ENCODE measurements at regions not wholly inside any gene's neighbourhood (a gene's known extent, or its start where the extent isn't known, plus 50 kb on each side); places are given as distances from the start of the nearest gene placed in this dataset.
"Not testable (repeated sequence)": the region's sequence is repeated elsewhere in the genome, so short reads cannot be mapped to it uniquely, and the experiment has no call there.

DNA sequence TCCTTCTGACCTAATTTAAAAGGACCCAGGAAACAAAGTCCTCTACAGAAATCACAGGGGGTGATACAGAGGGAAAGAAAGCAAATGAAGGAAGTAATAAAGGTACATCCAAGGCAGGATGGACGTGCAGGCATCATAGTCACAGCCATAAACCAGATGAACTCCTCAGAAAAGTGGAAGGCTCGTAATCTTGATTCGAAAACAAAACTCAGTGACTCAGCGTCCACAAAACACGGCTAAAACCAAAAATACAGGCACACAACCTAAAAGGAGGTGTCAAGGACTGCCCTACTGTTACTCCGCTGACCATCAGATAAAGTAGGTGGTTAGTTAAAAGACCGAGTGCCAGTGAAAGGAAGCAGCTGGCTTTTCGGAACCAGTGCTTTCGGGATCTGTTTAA is 81.5 kb downstream of the TRIM69 start:
- WGBS (ENCODE audit: low lambda C conversion rate, missing lambda C conversion rate) = 53% methylated on average over 6 of the region's 9 CpGs
- H4K20me1 ChIP-seq (ENCODE audit: insufficient read depth, poor library complexity, severe bottlenecking); H3K79me2 ChIP-seq; H3K4me2 ChIP-seq; DNase-seq (ENCODE audit: low spot score); H3K27ac ChIP-seq; H2AFZ ChIP-seq; H3K9me2 ChIP-seq (replicated peaks; ENCODE audit: insufficient read depth); H3K4me3 ChIP-seq; H3K27me3 ChIP-seq; H3K9me3 ChIP-seq (ENCODE audit: low read depth); H3K36me3 ChIP-seq (replicated peaks; ENCODE audit: insufficient read depth, low read depth): not testable (repeated sequence)
- H3K4me1 ChIP-seq (ENCODE audit: insufficient read depth) = peaks cover 11% of the 10 kb centered on the region

DNA sequence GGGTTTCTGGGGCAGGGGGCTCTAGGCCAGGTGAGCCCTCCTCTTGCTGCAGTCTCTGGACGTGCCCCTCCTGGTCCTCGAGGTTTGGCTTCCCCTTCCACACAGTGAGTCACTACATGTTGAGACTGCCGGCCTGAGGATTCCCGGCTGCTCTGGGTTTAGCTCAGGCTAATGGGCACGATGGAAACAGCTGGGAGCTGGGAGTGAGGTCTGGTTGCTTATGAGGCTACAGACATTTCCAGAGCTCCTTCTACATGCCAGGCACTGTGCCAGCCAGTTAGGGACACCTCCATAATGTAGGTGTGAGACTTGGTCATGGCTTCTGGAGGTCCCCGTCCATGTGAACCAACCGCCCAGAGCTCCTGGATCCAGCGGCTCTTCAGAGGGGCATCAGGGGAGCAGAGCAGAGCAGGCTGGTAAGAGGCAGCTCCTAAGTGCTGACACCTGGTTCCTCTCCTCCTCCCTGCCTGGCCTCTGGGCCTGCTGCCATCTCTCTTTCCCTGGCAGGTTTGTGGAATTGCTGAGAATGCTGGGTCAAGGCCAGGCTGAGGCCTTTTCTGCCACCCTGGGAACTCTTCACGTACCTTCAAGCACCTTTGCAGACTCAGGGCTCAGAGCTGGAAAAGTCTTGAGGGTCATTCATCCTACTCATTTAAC is 83.1 kb downstream of the TRIM69 start:
- peaks cover 11% of the 10 kb centered on the region for H3K4me1 ChIP-seq (ENCODE audit: insufficient read depth)
- not testable (repeated sequence) for H3K79me2 ChIP-seq; H3K4me3 ChIP-seq; H2AFZ ChIP-seq; H3K4me2 ChIP-seq; H3K36me3 ChIP-seq (replicated peaks; ENCODE audit: insufficient read depth, low read depth); H3K27me3 ChIP-seq; H3K9me2 ChIP-seq (replicated peaks; ENCODE audit: insufficient read depth); DNase-seq (ENCODE audit: low spot score); H4K20me1 ChIP-seq (ENCODE audit: insufficient read depth, poor library complexity, severe bottlenecking); H3K9me3 ChIP-seq (ENCODE audit: low read depth)
- WGBS (ENCODE audit: low lambda C conversion rate, missing lambda C conversion rate) = 76% methylated on average over 9 of the region's 9 CpGs
- H3K27ac ChIP-seq = peak overlapping the region; percentile 77

DNA sequence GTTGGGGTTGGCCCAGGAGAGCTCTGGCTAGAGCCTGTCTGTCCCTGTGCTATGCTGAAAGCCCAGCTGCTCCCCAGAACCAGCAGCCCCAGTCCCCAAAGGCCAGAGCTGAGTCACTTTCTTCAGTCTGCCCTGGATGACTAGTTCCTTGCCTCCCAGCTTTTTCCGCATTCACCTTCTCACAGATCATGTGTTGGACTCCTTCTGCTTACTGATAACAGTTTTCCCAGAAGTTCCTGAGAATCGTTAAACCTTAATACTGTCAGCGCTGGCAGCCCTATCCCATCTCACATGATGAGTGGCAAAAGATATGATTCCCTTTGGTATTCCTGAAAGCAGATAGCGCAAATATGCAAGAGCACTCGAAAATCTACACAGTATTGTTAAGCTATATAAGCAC is 84.2 kb downstream of the TRIM69 start:
- not testable (repeated sequence) for H3K4me2 ChIP-seq; H3K9me2 ChIP-seq (replicated peaks; ENCODE audit: insufficient read depth); H3K27me3 ChIP-seq; H3K36me3 ChIP-seq (replicated peaks; ENCODE audit: insufficient read depth, low read depth); DNase-seq (ENCODE audit: low spot score); H3K79me2 ChIP-seq; H2AFZ ChIP-seq; H3K9me3 ChIP-seq (ENCODE audit: low read depth); H4K20me1 ChIP-seq (ENCODE audit: insufficient read depth, poor library complexity, severe bottlenecking); H3K4me3 ChIP-seq
- Histone ChIP-seq H3K4me1 (ENCODE audit: insufficient read depth) (peaks cover 11% of the 10 kb centered on the region), H3K27ac (peak overlapping the region; percentile 77)
- WGBS (ENCODE audit: low lambda C conversion rate, missing lambda C conversion rate) = 51% methylated on average over 5 of the region's 5 CpGs

DNA sequence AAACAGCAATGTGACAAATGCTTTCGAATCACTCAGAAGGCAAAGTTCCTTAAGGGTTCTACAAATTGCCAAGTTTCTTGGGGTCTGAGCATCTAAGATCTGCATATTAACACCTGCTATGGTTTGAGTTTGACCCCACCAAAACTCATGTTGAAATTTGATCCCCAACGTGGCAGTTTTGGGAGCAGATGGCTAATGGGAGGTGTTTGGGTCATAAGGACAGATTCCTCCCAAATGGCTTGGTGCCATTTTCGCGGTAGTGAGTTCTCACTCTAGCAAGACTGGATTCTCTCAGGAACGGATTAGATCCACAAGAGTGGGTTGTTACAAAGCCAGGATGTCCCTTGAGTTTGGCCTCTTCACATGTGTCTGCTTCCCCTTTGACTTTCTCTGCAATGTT is 84.6 kb downstream of the TRIM69 start:
- H3K4me3 ChIP-seq; H3K4me2 ChIP-seq; H3K9me3 ChIP-seq (ENCODE audit: low read depth); H4K20me1 ChIP-seq (ENCODE audit: insufficient read depth, poor library complexity, severe bottlenecking); H3K79me2 ChIP-seq; DNase-seq (ENCODE audit: low spot score); H3K36me3 ChIP-seq (replicated peaks; ENCODE audit: insufficient read depth, low read depth); H2AFZ ChIP-seq; H3K9me2 ChIP-seq (replicated peaks; ENCODE audit: insufficient read depth); H3K27me3 ChIP-seq: not testable (repeated sequence)
- peaks cover 11% of the 10 kb centered on the region for H3K4me1 ChIP-seq (ENCODE audit: insufficient read depth)
- H3K27ac ChIP-seq = peak overlapping the region; percentile 66
- 71% methylated on average over 5 of the region's 5 CpGs for WGBS (ENCODE audit: low lambda C conversion rate, missing lambda C conversion rate)

DNA sequence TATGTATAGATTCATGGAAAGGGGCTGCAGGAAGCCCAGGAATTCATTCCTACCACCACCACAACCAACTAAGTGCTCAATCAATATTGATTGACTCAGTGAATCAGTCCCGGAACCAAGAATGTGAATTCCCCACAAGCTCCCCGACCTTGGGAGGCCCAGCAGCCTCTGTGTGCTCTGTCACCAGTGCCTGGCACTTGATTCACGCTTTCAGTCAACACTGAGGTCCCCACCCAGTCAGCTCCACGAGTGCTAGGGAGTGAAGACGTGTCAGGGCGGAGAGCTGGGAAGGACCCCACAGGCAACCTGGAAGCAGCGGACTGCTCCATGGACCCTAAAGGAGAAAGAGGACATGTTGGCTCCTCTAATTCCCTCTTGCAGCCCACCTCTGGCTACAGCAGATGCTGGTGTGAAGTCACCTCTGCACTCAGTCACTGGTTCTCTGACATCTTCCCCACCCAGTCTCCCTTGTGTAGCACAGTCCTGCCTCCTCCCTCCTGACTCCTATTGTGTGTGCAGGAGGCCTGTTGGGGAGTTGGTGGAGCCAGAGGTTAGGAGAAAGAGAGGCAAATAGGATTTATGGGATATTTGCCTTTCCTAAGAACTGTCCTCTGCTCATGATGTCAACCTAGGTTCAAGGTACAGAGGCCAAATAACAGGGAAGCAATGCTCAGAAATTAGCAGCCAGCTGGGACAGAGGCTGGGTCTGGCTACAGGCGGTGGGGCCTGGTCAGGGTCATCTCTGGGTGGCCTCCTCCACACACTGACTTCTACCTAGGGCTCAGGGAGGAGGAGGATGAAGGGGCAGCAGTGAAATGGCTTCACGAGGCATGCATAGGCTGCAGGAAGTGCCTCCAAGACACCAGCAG is 88.2 kb downstream of the TRIM69 start:
- not testable (repeated sequence) for H3K4me3 ChIP-seq; H2AFZ ChIP-seq; H3K9me3 ChIP-seq (ENCODE audit: low read depth); DNase-seq (ENCODE audit: low spot score); H3K4me2 ChIP-seq; H4K20me1 ChIP-seq (ENCODE audit: insufficient read depth, poor library complexity, severe bottlenecking); H3K27me3 ChIP-seq; H3K36me3 ChIP-seq (replicated peaks; ENCODE audit: insufficient read depth, low read depth); H3K79me2 ChIP-seq; H3K9me2 ChIP-seq (replicated peaks; ENCODE audit: insufficient read depth)
- 43% methylated on average over 1 of the region's 9 CpGs for WGBS (ENCODE audit: low lambda C conversion rate, missing lambda C conversion rate)
- Histone ChIP-seq H3K4me1 (ENCODE audit: insufficient read depth) (peaks cover 10% of the 10 kb centered on the region), H3K27ac (peak overlapping the region; percentile 84)

DNA sequence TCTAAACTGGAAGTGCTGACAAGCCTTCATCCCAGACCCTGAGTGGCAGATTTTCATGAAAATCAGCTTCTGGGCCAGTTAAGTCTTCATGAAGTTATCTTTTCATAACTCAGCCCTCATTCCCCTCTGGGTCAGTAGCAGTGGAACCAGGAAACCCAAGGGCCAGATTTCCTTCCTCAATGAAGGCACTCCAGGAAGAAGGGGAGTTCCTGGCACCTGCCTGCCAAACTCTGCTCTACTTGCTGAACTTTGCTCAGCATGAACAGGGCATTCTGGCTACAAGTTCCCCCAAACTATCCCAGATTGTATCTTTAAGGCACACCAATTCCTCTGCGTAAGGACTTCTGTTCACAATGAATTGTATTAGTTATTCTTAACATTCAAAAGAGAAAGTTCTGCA is 90.3 kb downstream of the TRIM69 start:
- H3K9me3 ChIP-seq (ENCODE audit: low read depth); H3K4me2 ChIP-seq; H3K36me3 ChIP-seq (replicated peaks; ENCODE audit: insufficient read depth, low read depth); H3K79me2 ChIP-seq; H3K9me2 ChIP-seq (replicated peaks; ENCODE audit: insufficient read depth); H4K20me1 ChIP-seq (ENCODE audit: insufficient read depth, poor library complexity, severe bottlenecking); H3K27ac ChIP-seq; H3K27me3 ChIP-seq; H2AFZ ChIP-seq; H3K4me3 ChIP-seq; H3K4me1 ChIP-seq (ENCODE audit: insufficient read depth); DNase-seq (ENCODE audit: low spot score): not testable (repeated sequence)
- 89% methylated on average over 1 of the region's 1 CpG for WGBS (ENCODE audit: low lambda C conversion rate, missing lambda C conversion rate)

DNA sequence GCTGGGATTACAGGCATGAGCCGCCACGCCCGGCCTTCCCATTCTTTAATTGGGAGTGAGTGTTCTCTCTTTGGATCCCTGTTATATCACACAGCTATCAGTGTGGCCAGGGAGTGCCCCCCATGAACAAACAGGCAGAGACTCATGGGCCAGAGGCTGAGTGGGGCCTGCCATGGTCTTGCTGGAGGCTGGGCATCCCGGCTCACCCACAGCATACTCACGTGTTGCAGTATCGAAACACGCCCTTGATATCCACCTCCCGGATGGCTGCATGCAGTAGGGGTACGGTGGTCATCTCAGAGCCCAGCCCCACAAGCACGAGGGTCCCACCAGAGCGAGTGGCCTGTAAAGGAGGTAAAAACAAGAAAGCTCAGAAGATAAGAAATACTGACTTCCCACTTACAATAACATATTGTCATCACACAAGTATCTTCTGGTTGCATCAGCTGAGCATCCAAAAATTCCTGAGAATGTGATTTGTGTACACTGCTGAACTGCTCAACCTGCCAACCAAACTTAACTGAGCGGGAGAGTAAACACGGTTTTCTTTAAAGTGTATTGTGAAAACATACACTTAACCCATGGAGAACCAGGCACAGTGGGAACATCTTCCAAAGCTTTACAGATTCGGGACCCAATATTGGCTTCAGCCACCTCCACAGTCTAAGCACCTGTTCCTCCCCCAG is 92.0 kb downstream of the TRIM69 start:
- not testable (repeated sequence) for H4K20me1 ChIP-seq (ENCODE audit: insufficient read depth, poor library complexity, severe bottlenecking); DNase-seq (ENCODE audit: low spot score); H3K79me2 ChIP-seq; H3K9me2 ChIP-seq (replicated peaks; ENCODE audit: insufficient read depth); H2AFZ ChIP-seq; H3K4me2 ChIP-seq; H3K4me1 ChIP-seq (ENCODE audit: insufficient read depth); H3K9me3 ChIP-seq (ENCODE audit: low read depth); H3K4me3 ChIP-seq; H3K36me3 ChIP-seq (replicated peaks; ENCODE audit: insufficient read depth, low read depth); H3K27me3 ChIP-seq
- WGBS (ENCODE audit: low lambda C conversion rate, missing lambda C conversion rate) = 95% methylated on average over 11 of the region's 14 CpGs
- peak overlapping the region; percentile 67 for H3K27ac ChIP-seq

DNA sequence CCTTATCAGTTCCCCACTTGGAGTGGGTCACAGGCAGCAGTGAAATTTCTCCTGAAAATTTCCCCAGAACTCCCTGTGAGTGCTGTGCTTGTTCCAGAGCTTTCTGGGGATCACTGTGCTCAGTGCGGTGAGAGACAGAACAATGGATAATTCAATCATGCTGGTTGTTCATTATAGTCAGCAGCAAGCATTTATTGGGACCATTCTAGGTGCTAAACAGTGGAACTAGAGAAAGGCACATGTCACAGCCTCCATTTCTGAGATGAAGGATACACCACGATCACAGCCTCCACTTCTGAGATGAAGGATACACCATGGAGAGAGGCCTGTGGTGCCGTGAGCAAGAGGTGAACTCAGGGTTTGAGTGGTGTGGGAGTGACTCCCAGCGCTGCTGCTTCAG is 92.8 kb downstream of the TRIM69 start:
- not testable (repeated sequence) for H3K27me3 ChIP-seq; H3K4me2 ChIP-seq; H3K9me2 ChIP-seq (replicated peaks; ENCODE audit: insufficient read depth); H3K4me3 ChIP-seq; DNase-seq (ENCODE audit: low spot score); H3K9me3 ChIP-seq (ENCODE audit: low read depth); H4K20me1 ChIP-seq (ENCODE audit: insufficient read depth, poor library complexity, severe bottlenecking); H3K4me1 ChIP-seq (ENCODE audit: insufficient read depth); H3K79me2 ChIP-seq; H2AFZ ChIP-seq; H3K36me3 ChIP-seq (replicated peaks; ENCODE audit: insufficient read depth, low read depth)
- 86% methylated on average over 4 of the region's 4 CpGs for WGBS (ENCODE audit: low lambda C conversion rate, missing lambda C conversion rate)
- peak overlapping the region; percentile 93 for H3K27ac ChIP-seq
